ENCODE measurements at regions not wholly inside any gene's neighbourhood (a gene's known extent, or its start where the extent isn't known, plus 50 kb on each side); places are given as distances from the start of the nearest gene placed in this dataset.

GRCh38 chr6:166052837-166053236 is 114.8 kb downstream of the TBXT start:
- no peak overlapping the region for H3K27ac ChIP-seq (ENCODE audit: low read depth in 2 of 2, low read length in 2 of 2)
- H3K4me1 ChIP-seq (ENCODE audit: control insufficient read depth in 2 of 2, insufficient read depth in 2 of 2, low read length in 2 of 2): no peaks in the 10 kb centered on the region
- H3K9me3 ChIP-seq (ENCODE audit: control insufficient read depth in 2 of 2, low read length in 2 of 2): peaks cover 0 to 4% of the 10 kb centered on the region in 2 donors
- H3K36me3 ChIP-seq (ENCODE audit: control insufficient read depth in 2 of 2, insufficient read depth in 2 of 2, low read length in 2 of 2): no peaks in the 10 kb centered on the region
- no peaks in the 10 kb centered on the region for H3K27me3 ChIP-seq (ENCODE audit: control insufficient read depth in 2 of 2, insufficient read depth in 2 of 2, low read length in 2 of 2)
- no peak overlapping the region for H3K4me3 ChIP-seq (ENCODE audit: low read length in 2 of 2)
- H3K9ac ChIP-seq (ENCODE audit: low read depth in 1 of 2, low read length in 2 of 2): no peak overlapping the region

GRCh38 chr6:166050559-166050958 is 117.1 kb downstream of the TBXT start:
- H3K9ac ChIP-seq (ENCODE audit: low read depth in 1 of 2, low read length in 2 of 2): no peak overlapping the region
- no peaks in the 10 kb centered on the region for H3K36me3 ChIP-seq (ENCODE audit: control insufficient read depth in 2 of 2, insufficient read depth in 2 of 2, low read length in 2 of 2)
- H3K27me3 ChIP-seq (ENCODE audit: control insufficient read depth in 2 of 2, insufficient read depth in 2 of 2, low read length in 2 of 2): no peaks in the 10 kb centered on the region
- peaks cover 0 to 4% of the 10 kb centered on the region in 2 donors for H3K9me3 ChIP-seq (ENCODE audit: control insufficient read depth in 2 of 2, low read length in 2 of 2)
- H3K4me3 ChIP-seq (ENCODE audit: low read length in 2 of 2): no peak overlapping the region
- H3K4me1 ChIP-seq (ENCODE audit: control insufficient read depth in 2 of 2, insufficient read depth in 2 of 2, low read length in 2 of 2): no peaks in the 10 kb centered on the region
- no peak overlapping the region for H3K27ac ChIP-seq (ENCODE audit: low read depth in 2 of 2, low read length in 2 of 2)

- Histone ChIP-seq H3K27ac (ENCODE audit: low read depth in 2 of 2, low read length in 2 of 2) (no peak overlapping the region), H3K36me3 (ENCODE audit: control insufficient read depth in 2 of 2, insufficient read depth in 2 of 2, low read length in 2 of 2) (no peaks in the 10 kb centered on the region), H3K4me3 (ENCODE audit: low read length in 2 of 2) (no peak overlapping the region), H3K4me1 (ENCODE audit: control insufficient read depth in 2 of 2, insufficient read depth in 2 of 2, low read length in 2 of 2) (no peaks in the 10 kb centered on the region), H3K27me3 (ENCODE audit: control insufficient read depth in 2 of 2, insufficient read depth in 2 of 2, low read length in 2 of 2) (no peaks in the 10 kb centered on the region), H3K9me3 (ENCODE audit: control insufficient read depth in 2 of 2, low read length in 2 of 2) (no peaks in the 10 kb centered on the region), H3K9ac (ENCODE audit: low read depth in 1 of 2, low read length in 2 of 2) (no peak overlapping the region)
Measured at GRCh38 chr6:166046982-166047381, 120.7 kb downstream of the TBXT start.

- Histone ChIP-seq H3K36me3 (ENCODE audit: control insufficient read depth in 2 of 2, insufficient read depth in 2 of 2, low read length in 2 of 2) (no peaks in the 10 kb centered on the region), H3K27ac (ENCODE audit: low read depth in 2 of 2, low read length in 2 of 2) (no peak overlapping the region), H3K27me3 (ENCODE audit: control insufficient read depth in 2 of 2, insufficient read depth in 2 of 2, low read length in 2 of 2) (no peaks in the 10 kb centered on the region), H3K4me3 (ENCODE audit: low read length in 2 of 2) (no peak overlapping the region), H3K9me3 (ENCODE audit: control insufficient read depth in 2 of 2, low read length in 2 of 2) (no peaks in the 10 kb centered on the region), H3K9ac (ENCODE audit: low read depth in 1 of 2, low read length in 2 of 2) (no peak overlapping the region), H3K4me1 (ENCODE audit: control insufficient read depth in 2 of 2, insufficient read depth in 2 of 2, low read length in 2 of 2) (no peaks in the 10 kb centered on the region)
Measured at GRCh38 chr6:166046226-166046625, 121.4 kb downstream of the TBXT start.

- Histone ChIP-seq H3K36me3 (ENCODE audit: control insufficient read depth in 2 of 2, insufficient read depth in 2 of 2, low read length in 2 of 2) (no peaks in the 10 kb centered on the region), H3K4me1 (ENCODE audit: control insufficient read depth in 2 of 2, insufficient read depth in 2 of 2, low read length in 2 of 2) (no peaks in the 10 kb centered on the region), H3K27ac (ENCODE audit: low read depth in 2 of 2, low read length in 2 of 2) (no peak overlapping the region), H3K27me3 (ENCODE audit: control insufficient read depth in 2 of 2, insufficient read depth in 2 of 2, low read length in 2 of 2) (no peaks in the 10 kb centered on the region), H3K9ac (ENCODE audit: low read depth in 1 of 2, low read length in 2 of 2) (no peak overlapping the region), H3K9me3 (ENCODE audit: control insufficient read depth in 2 of 2, low read length in 2 of 2) (no peaks in the 10 kb centered on the region), H3K4me3 (ENCODE audit: low read length in 2 of 2) (no peak overlapping the region)
Measured at GRCh38 chr6:166045860-166046200, 121.8 kb downstream of the TBXT start.

GRCh38 chr6:166045173-166045859 is 122.3 kb downstream of the TBXT start:
- Histone ChIP-seq H3K9me3 (ENCODE audit: control insufficient read depth in 2 of 2, low read length in 2 of 2) (no peaks in the 10 kb centered on the region), H3K27ac (ENCODE audit: low read depth in 2 of 2, low read length in 2 of 2) (no peak overlapping the region), H3K9ac (ENCODE audit: low read depth in 1 of 2, low read length in 2 of 2) (no peak overlapping the region), H3K4me3 (ENCODE audit: low read length in 2 of 2) (no peak overlapping the region), H3K4me1 (ENCODE audit: control insufficient read depth in 2 of 2, insufficient read depth in 2 of 2, low read length in 2 of 2) (no peaks in the 10 kb centered on the region), H3K36me3 (ENCODE audit: control insufficient read depth in 2 of 2, insufficient read depth in 2 of 2, low read length in 2 of 2) (no peaks in the 10 kb centered on the region), H3K27me3 (ENCODE audit: control insufficient read depth in 2 of 2, insufficient read depth in 2 of 2, low read length in 2 of 2) (no peaks in the 10 kb centered on the region)

- no peaks in the 10 kb centered on the region for H3K4me1 ChIP-seq (ENCODE audit: control insufficient read depth in 2 of 2, insufficient read depth in 2 of 2, low read length in 2 of 2)
- H3K4me3 ChIP-seq (ENCODE audit: low read length in 2 of 2): no peak overlapping the region
- H3K9me3 ChIP-seq (ENCODE audit: control insufficient read depth in 2 of 2, low read length in 2 of 2): no peaks in the 10 kb centered on the region
- H3K36me3 ChIP-seq (ENCODE audit: control insufficient read depth in 2 of 2, insufficient read depth in 2 of 2, low read length in 2 of 2): no peaks in the 10 kb centered on the region
- H3K27me3 ChIP-seq (ENCODE audit: control insufficient read depth in 2 of 2, insufficient read depth in 2 of 2, low read length in 2 of 2): no peaks in the 10 kb centered on the region
- H3K27ac ChIP-seq (ENCODE audit: low read depth in 2 of 2, low read length in 2 of 2): no peak overlapping the region
- H3K9ac ChIP-seq (ENCODE audit: low read depth in 1 of 2, low read length in 2 of 2): no peak overlapping the region
Measured at GRCh38 chr6:166041277-166041676, 126.4 kb downstream of the TBXT start.

- H3K27ac ChIP-seq (ENCODE audit: low read depth in 2 of 2, low read length in 2 of 2): no peak overlapping the region
- H3K9me3 ChIP-seq (ENCODE audit: control insufficient read depth in 2 of 2, low read length in 2 of 2): no peaks in the 10 kb centered on the region
- H3K27me3 ChIP-seq (ENCODE audit: control insufficient read depth in 2 of 2, insufficient read depth in 2 of 2, low read length in 2 of 2): no peaks in the 10 kb centered on the region
- H3K4me3 ChIP-seq (ENCODE audit: low read length in 2 of 2): no peak overlapping the region
- no peak overlapping the region for H3K9ac ChIP-seq (ENCODE audit: low read depth in 1 of 2, low read length in 2 of 2)
- H3K4me1 ChIP-seq (ENCODE audit: control insufficient read depth in 2 of 2, insufficient read depth in 2 of 2, low read length in 2 of 2): no peaks in the 10 kb centered on the region
- no peaks in the 10 kb centered on the region for H3K36me3 ChIP-seq (ENCODE audit: control insufficient read depth in 2 of 2, insufficient read depth in 2 of 2, low read length in 2 of 2)
Measured at GRCh38 chr6:166040292-166040691, 127.4 kb downstream of the TBXT start.

GRCh38 chr6:166036316-166037095 is 131.1 kb downstream of the TBXT start:
- no peaks in the 10 kb centered on the region for H3K27me3 ChIP-seq (ENCODE audit: control insufficient read depth in 2 of 2, insufficient read depth in 2 of 2, low read length in 2 of 2)
- H3K27ac ChIP-seq (ENCODE audit: low read depth in 2 of 2, low read length in 2 of 2): no peak overlapping the region
- H3K4me1 ChIP-seq (ENCODE audit: control insufficient read depth in 2 of 2, insufficient read depth in 2 of 2, low read length in 2 of 2): no peaks in the 10 kb centered on the region
- H3K4me3 ChIP-seq (ENCODE audit: low read length in 2 of 2): no peak overlapping the region
- H3K36me3 ChIP-seq (ENCODE audit: control insufficient read depth in 2 of 2, insufficient read depth in 2 of 2, low read length in 2 of 2): no peaks in the 10 kb centered on the region
- no peak overlapping the region for H3K9ac ChIP-seq (ENCODE audit: low read depth in 1 of 2, low read length in 2 of 2)
- no peaks in the 10 kb centered on the region for H3K9me3 ChIP-seq (ENCODE audit: control insufficient read depth in 2 of 2, low read length in 2 of 2)

- no peak overlapping the region for H3K27ac ChIP-seq (ENCODE audit: low read depth in 2 of 2, low read length in 2 of 2)
Measured at GRCh38 chr6:166032366-166033200, 135.1 kb downstream of the TBXT start.

More at GRCh38 chr6:166032366-166033200, 135.1 kb downstream of the TBXT start:
- H3K9ac ChIP-seq (ENCODE audit: low read depth in 1 of 2, low read length in 2 of 2): no peak overlapping the region
- H3K9me3 ChIP-seq (ENCODE audit: control insufficient read depth in 2 of 2, low read length in 2 of 2): no peaks in the 10 kb centered on the region
- H3K36me3 ChIP-seq (ENCODE audit: control insufficient read depth in 2 of 2, insufficient read depth in 2 of 2, low read length in 2 of 2): no peaks in the 10 kb centered on the region
- H3K4me1 ChIP-seq (ENCODE audit: control insufficient read depth in 2 of 2, insufficient read depth in 2 of 2, low read length in 2 of 2): no peaks in the 10 kb centered on the region
- no peak overlapping the region for H3K4me3 ChIP-seq (ENCODE audit: low read length in 2 of 2)
- H3K27me3 ChIP-seq (ENCODE audit: control insufficient read depth in 2 of 2, insufficient read depth in 2 of 2, low read length in 2 of 2): no peaks in the 10 kb centered on the region

All from mucosa of rectum (tissue), 2 donors.